ENCODE measurements at regions not wholly inside any gene's neighbourhood (a gene's known extent, or its start where the extent isn't known, plus 50 kb on each side); places are given as distances from the start of the nearest gene placed in this dataset.

GRCh38 chr2:10223471-10223870 is 79.2 kb upstream of the HPCAL1 start:
- TF ChIP-seq POLR2AphosphoS5 (IDR thresholded peaks at IDR 0.05; ENCODE audit: low read depth, low read length) (no peak), POLR2A (IDR thresholded peaks at IDR 0.05; ENCODE audit: low read depth, low read length) (no peak)
